Dedifferentiated amniotic fluid mesenchymal stem cell (primary cell): ENCODE measurements at regions not wholly inside any gene's neighbourhood (a gene's known extent, or its start where the extent isn't known, plus 50 kb on each side); places are given as distances from the start of the nearest gene placed in this dataset.
"Not testable (repeated sequence)": the region's sequence is repeated elsewhere in the genome, so short reads cannot be mapped to it uniquely, and the experiment has no call there.

Experiments used
- DNase-seq: peaks from one replicate; pipeline ENCODE4 v3.0.0-alpha.2; 2016; ENCODE audit errors: extremely low spot score

- DNase-seq: no peak
These were observed 325.5 kb upstream of the ARID1B start for GRCh38 chr6:156451726-156452125.

- DNase-seq: no peak
These were observed 326.1 kb upstream of the ARID1B start for GRCh38 chr6:156451088-156451487.

GRCh38 chr6:156450421-156450820 lies 326.8 kb upstream of the ARID1B start:
- DNase-seq: no peak

- no peak for DNase-seq
These were observed 327.6 kb upstream of the ARID1B start for GRCh38 chr6:156449569-156449968.

GRCh38 chr6:156449128-156449527 lies 328.1 kb upstream of the ARID1B start:
- no peak for DNase-seq

GRCh38 chr6:156448579-156448978 lies 328.6 kb upstream of the ARID1B start:
- no peak for DNase-seq

GRCh38 chr6:156440688-156441087 lies 336.5 kb upstream of the ARID1B start:
- no peak for DNase-seq

GRCh38 chr6:156438350-156438923 lies 338.7 kb upstream of the ARID1B start:
- DNase-seq: no peak

GRCh38 chr6:156437121-156437879 lies 339.9 kb upstream of the ARID1B start:
- DNase-seq: no peak

- DNase-seq: no peak
These were observed 342.4 kb upstream of the ARID1B start for GRCh38 chr6:156434795-156435190.

- no peak for DNase-seq
These were observed 343.0 kb upstream of the ARID1B start for GRCh38 chr6:156434049-156434794.

GRCh38 chr6:156432543-156432942 lies 344.6 kb upstream of the ARID1B start:
- no peak for DNase-seq

- no peak for DNase-seq
These were observed 346.8 kb upstream of the ARID1B start for GRCh38 chr6:156430386-156430785.

GRCh38 chr6:156427345-156427744 lies 349.8 kb upstream of the ARID1B start:
- peak; percentile 74 for DNase-seq

- peak; percentile 67 for DNase-seq
These were observed 351.7 kb upstream of the ARID1B start for GRCh38 chr6:156425359-156426020.

- DNase-seq: no peak
These were observed 353.3 kb upstream of the ARID1B start for GRCh38 chr6:156423829-156424228.

- no peak for DNase-seq
These were observed 354.1 kb upstream of the ARID1B start for GRCh38 chr6:156423075-156423474.

- no peak for DNase-seq
These were observed 355.2 kb upstream of the ARID1B start for GRCh38 chr6:156421933-156422332.

GRCh38 chr6:156421301-156421700 lies 355.9 kb upstream of the ARID1B start:
- DNase-seq: not testable (repeated sequence)

- no peak for DNase-seq
These were observed 356.8 kb upstream of the ARID1B start for GRCh38 chr6:156420172-156420993.

- DNase-seq: no peak
These were observed 357.6 kb upstream of the ARID1B start for GRCh38 chr6:156419594-156419993.
